DMS 273 (cell line): ENCODE measurements at regions not wholly inside any gene's neighbourhood (a gene's known extent, or its start where the extent isn't known, plus 50 kb on each side); places are given as distances from the start of the nearest gene placed in this dataset.

Source experiments
- DNase-seq: peaks from one replicate; lab custom pipeline; 2025; ENCODE audit not compliant: unreplicated experiment; lab: John Stamatoyannopoulos, UW

DNA sequence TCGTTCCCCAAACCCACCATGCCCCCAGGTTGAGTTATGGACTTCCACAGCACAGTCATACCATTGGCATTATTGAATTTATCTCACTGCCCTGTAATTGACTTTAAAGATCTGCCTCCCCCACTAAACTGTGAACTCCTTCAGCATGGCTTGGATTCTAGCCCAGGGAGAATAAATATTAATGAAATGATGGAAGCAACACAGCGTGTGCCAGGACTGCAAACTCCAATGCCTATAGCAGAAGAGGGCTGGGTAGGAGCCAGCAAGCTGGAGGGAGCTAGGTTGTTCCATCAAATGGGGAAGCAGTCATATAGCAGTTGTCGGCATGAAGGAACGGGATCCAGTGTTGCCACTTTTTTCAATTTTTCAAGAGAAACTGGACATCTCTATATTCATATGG, 69.0 kb upstream of the MSX2 start:
- DNase-seq: no peak

DNA sequence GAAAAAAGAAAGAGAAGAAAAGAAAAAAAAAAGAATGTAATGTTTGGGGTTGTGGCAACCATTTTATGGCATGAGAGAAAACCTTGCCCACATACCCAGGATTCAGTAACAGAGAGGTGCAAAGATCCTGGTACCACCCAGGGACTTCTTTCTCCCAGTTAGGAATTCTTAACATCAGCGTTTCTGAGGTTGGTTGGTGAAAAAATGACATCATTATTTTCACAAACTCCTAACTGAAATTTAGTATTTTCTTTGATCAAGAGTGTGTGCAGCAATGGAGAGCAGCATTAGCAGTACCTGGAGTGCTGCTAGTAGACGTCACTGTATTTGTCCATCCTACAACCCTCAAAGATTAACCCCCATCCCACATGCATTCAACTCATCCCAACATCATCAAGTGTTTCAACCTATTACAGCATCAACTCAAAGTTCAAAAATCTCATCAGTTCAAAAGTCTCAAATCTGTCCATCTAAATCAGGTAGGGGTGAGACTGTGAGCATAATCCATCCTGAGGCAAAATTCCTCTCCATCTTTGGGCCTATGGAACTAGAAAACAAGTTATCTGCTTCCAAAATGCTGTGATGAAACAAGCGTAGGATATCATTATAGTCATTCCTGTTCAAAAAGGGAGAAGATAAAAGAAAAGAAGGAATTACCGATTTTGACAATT, 60.1 kb upstream of the MSX2 start:
- no peak for DNase-seq

DNA sequence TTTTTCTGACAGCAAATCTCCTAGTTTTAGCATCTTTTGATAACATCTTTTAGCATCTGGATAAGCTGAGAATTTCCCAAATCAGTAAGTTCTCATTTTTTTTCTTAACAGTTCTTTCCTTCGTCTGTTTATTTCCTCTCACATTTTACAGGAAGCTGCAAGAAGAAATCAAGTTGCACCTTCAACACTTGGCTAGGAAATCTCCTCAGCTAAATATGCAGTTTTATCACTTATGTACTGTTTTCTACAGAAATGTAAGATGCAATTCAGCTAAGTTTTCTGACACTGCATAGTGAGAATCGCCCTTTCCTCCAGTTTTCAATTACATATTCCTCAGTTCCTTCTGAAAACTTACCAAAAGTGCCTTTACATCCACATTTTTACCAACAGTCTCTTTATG, 59.0 kb upstream of the MSX2 start:
- no peak for DNase-seq

DNA sequence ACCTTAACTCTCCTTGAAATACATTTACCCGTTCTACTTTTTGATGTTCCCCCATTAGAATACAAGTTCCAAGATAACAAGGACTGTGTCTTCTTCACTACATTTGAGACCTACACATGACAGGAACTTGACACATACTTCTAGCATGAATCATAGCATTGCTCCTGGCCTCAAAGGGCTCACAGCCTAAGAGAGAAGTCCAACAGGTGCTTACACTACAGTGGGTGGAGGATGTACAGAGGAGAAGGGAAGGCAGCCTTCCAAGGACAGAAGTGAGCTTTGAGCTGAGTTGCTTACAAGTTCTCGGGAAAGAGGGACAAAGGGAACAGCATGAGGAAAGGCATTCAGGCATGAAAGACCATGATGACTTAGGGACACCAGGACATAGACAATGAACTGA, 56.9 kb upstream of the MSX2 start:
- no peak for DNase-seq

DNA sequence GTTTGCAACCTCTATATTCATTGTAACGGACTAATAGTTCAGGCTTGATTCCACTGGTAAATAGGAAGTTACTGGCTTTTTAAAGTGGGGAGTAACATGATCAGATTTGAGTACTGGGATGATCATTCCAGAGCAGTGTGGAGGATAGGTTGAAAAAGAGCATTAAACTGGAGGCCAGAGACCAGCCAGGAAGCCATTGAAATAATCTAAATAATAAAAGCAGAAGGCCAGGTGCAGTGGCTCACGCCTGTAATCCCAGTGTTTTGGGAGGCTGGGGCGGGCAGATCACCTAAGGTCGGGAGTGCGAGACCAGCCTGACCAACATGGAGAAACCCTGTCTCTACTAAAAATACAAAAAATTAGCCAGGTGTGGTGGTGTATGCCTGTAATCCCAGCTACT, 56.0 kb upstream of the MSX2 start:
- no peak for DNase-seq
